NCI-H1417 (cell line): ENCODE measurements at regions not wholly inside any gene's neighbourhood (a gene's known extent, or its start where the extent isn't known, plus 50 kb on each side); places are given as distances from the start of the nearest gene placed in this dataset.
A peak's percentile ranks its signal among the peaks of the same experiment; 100 is the strongest.
"Not testable (repeated sequence)": the region's sequence is repeated elsewhere in the genome, so short reads cannot be mapped to it uniquely, and the experiment has no call there.

ENCODE experiments used
- DNase-seq, 3 experiments: peaks; one replicate each; lab custom pipeline; 2025; lab: John Stamatoyannopoulos, UW

DNA sequence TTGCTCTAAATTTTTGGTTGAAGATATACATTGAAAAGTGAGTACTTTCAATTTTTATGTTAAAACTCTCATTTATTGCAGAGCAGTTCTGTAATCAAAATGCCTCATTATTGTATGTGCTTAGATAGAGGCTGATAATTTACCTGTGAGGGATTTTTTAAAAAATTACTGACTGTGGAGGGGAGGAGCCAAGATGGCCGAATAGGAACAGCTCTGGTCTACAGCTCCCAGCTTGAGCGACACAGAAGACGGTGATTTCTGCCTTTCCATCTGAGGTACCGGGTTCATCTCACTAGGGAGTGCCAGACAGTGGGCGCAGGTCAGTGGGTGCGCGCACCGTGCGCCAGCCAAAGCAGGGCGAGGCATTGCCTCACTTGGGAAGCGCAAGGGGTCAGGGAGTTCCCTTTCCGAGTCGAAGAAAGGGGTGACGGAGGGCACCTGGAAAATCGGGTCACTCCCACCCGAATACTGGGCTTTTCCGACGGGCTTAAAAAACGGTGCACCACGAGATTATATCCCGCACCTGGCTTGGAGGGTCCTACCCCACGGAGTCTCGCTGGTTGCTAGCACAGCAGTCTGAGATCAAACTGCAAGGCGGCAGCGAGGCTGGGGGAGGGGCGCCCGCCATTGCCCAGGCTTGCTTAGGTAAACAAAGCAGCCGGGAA, 89.4 kb downstream of the DDX11 start:
- DNase-seq, result not testable (repeated sequence)

GRCh38 chr12:31174293-31174692, 100.6 kb downstream of the DDX11 start:
- not testable (repeated sequence) for DNase-seq

DNA sequence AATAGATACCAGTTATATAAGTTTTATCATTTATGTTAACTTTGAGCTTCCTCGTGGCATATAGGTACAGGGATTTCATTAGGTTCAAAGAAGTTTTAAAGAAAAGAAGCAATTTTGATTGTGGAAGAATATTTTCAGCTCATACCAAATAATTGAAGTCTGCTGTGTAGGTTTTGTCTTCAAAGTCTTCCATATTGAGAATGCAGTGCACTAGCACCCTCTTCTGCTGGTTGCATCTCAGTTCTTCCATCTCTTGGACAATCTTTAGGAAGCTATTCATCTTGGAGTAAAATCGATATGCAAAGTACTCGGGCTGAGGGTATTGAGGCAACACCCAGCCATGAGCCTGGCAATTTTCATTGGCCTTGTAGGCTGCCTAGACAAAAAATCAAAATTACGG, 103.9 kb downstream of the DDX11 start:
- DNase-seq, result not testable (repeated sequence)

- not testable (repeated sequence) for DNase-seq
Measured at GRCh38 chr12:31178875-31179274, 105.2 kb downstream of the DDX11 start.

DNA sequence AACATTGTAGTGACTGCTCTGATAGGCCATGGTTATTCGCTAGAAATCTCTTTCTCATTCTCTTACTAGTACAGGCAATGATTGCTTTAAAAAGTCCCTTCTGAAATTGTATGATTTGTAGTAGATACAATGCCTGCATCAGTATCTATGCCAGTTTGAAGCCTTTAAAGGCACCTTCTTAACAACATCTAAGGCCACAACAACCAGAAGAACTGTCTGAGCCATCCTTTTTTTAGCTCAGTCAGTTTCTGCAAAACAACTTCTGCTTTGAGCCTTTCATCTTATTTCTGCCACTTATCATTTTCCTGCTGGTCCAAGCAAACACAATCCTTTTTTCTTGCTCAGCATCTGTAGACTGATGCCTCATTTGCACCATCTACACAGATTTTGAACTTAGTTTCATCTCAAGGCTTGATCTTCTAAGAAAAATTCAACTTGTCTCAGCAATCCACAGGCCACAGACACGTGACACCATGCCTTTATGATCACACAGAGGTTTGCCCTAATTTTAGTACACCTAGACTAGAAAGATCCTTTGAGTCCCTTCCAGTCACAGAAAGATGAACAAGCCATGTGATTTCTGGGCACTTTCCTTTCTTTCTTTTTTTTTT, 106.1 kb downstream of the DDX11 start:
- peak in 1 of 3 experiments; percentile 1 for DNase-seq

GRCh38 chr12:31182571-31182970, 108.9 kb downstream of the DDX11 start:
- not testable (repeated sequence) for DNase-seq

GRCh38 chr12:31183107-31183506, 109.4 kb downstream of the DDX11 start:
- not testable (repeated sequence) for DNase-seq

DNA sequence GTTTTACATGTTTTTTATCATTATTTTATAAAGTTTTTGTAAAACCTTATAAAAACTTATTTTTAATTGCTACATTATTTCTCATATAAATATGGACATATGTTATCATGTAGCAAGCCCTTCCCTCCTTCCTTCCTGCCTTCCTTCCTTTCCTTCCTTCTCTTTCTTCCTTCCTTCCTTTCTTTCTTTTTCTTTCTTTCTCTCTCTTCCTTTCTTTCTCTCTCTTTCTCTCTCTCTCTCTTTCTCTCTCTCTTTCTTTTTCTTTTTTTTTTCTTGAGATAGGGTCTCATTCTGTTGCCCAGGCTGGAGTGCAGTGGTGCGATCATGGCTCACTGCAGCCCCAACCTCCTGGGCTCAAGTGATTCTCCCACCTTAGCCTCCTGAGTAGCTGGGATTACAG, 110.2 kb downstream of the DDX11 start:
- not testable (repeated sequence) for DNase-seq

GRCh38 chr12:31184667-31185066, 111.0 kb downstream of the DDX11 start:
- DNase-seq, result not testable (repeated sequence)

DNA sequence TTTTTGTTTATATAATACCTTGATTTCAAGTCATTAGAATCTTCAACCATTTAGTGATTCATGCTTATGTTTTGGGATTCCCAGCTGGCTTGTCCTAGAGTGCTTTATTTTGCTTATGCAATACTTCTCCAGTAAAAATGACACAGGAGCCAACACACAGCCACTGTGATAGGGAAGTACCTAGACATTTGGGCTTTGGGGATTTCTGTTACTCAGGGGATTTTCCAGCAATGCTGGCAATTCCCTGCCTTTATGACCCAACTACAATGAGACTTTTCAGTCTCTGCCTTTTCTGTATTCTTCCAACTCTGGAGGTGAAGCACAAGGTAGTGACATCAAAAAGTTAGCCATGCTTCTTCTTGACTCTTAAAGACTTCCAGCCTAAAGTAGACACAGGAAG, 119.0 kb downstream of the DDX11 start:
- not testable (repeated sequence) for DNase-seq

DNA sequence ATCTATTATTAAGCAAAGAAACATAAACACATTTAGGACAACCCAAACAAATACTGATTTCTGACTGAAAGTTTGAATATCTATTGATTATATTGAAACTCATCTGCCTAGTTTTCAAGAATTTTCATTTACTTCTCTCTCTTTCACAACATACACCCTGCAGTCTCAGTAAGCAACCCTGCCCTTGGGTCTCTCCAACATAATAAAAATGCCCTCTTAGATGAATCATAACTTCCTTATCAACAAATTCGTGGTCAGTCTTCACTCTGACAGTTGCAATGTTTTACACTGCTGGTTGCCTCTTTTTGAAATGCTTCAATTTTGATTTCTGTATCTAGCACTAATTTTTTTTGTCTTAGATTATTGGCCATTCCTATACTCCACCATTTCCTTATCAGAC, 122.0 kb downstream of the DDX11 start:
- not testable (repeated sequence) for DNase-seq

DNA sequence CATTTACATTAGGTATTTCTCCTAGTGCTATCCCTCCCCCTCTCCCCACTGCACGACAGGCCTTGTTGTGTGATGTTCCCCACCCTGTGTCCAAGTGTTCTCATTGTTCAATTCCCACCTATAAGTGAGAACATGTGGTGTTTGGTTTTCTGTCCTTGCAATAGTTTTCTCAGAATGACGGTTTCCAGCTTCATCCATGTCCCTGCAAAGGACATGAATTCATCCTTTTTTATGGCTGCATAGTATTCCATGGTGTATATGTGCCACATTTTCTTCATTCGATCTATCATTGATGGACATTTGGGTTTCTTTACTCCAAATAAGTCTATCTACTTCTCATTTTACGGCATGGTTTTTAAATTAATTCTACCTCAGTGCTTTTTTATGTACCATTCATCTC, 125.8 kb downstream of the DDX11 start:
- DNase-seq, result not testable (repeated sequence)

GRCh38 chr12:31201382-31201781, 124.6 kb downstream of the SINHCAF start:
- peak in 1 of 3 experiments; percentile 23 for DNase-seq

- DNase-seq, result no peak
Measured at GRCh38 chr12:31203261-31203660, 122.7 kb downstream of the SINHCAF start.

DNA sequence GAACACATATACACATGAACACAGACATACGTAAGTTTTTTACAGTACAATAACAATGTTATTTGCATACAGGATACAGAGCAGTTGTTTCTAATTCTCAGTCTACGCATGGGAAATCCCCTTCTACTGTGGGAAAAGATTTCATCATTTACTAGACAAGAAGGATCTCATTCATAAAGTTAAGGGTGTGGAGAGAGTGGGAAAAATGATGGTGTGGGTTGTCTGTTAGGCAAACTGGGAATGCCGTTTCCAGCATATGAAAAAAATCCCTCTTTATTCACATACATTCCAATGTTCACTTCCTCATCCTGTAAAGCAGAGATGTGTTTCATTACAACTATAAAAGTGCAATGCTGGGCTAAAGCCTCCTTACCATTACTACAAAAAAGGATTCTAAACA, 120.9 kb downstream of the SINHCAF start:
- DNase-seq, result no peak

DNA sequence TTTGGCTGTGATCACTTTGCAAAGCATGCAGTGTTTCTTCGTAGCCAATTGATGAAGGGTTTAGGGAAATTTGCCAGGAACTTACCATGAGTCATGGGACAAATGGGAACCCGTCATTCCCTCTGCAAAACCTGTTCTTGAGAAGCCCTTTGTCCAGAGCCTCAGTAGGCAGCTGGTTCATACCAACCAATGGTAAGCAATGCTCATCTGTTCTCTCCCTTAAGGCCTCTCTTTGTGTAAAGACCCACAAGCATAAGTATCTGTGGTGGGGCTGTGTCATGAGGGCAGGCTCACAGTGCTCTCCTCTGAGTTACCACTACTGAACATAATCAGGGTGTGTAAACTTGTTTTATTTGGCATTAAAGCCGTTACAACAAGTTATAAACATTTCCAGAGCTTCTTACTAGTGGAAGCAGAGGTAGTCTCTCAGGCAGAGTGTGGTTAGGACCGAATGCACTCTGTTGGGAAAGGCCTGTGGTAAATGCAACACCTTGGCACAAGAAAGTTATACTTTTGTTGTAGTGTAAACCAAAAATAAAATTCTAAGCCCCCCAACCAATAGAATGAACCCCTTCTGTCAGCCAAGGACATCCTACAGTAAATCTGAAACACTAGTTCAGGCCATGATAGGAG, 119.8 kb downstream of the SINHCAF start:
- DNase-seq, result no peak

GRCh38 chr12:31207799-31208465, 118.0 kb downstream of the SINHCAF start:
- DNase-seq, result no peak

DNA sequence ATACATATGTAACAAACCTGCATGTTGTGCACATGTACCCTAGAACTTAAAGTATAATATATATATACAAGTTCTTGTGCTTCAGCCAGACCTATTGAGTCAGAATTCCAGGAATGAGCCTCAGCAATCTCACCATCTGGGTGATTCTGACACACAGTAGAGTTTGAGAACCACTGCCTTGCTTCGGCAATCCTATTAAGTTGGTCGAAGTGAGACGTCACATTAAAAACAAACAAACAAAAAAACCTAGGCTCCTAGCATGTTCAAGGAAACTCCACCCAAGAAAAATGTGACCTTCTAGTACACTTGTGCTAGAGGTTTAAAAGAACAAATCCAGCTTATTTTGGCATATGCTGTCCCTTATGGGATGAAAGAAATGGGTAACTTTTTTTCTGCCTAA, 115.8 kb downstream of the SINHCAF start:
- DNase-seq, result no peak

GRCh38 chr12:31210541-31210940, 115.4 kb downstream of the SINHCAF start:
- DNase-seq, result no peak

DNA sequence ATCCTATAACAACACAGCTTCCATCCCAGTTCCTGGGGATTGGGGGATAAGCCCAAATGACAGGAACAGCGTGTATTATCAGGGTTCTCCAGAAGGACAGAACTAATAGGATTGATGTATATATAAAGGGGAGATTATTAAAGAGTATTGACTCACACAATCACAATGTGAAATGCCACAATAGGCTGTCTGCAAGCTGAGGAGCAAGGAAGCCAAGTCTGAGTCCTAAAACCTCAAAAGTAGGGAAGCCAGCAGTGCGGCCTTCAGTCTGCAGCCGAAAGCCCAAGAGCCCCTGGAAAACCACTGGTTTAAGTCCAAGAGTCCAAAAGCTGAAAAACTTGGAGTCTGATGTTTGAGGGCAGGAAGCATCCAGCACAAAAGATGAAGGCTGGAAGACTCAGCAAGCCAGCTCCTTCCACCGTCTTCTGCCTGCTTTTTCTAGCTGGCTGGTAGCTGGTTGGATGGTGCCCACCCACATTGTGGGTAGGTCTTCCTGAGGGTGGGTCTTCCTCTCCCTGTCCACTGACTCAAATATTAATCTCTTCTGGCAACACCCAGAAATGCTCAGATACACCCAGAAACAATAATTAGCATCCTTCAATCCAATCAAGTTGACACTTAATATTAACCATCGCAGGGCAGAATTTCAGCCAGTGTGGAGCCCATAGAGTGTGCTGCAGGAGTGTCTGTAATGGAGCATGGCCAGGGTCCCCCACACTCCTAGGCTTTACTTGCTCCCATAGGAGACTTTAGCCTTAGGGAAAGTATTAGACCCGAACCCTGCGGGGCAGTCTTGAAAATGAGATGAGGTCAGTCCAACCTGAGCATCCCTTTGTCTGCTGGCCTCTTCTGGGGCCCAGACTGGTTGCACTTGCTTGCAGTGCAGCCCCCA, 111.1 kb downstream of the SINHCAF start:
- DNase-seq, result no peak

GRCh38 chr12:31215518-31216232, 110.3 kb downstream of the SINHCAF start:
- peak in 2 of 3 experiments; percentile 37 to 68 for DNase-seq
